Kidney (tissue), 13 donors: ENCODE measurements at regions not wholly inside any gene's neighbourhood (a gene's known extent, or its start where the extent isn't known, plus 50 kb on each side); places are given as distances from the start of the nearest gene placed in this dataset.

Experiments used
- DNase-seq, 5 donors: peaks; one replicate each; pipeline ENCODE4 v3.0.0-alpha.2; 2013 to 2020
- FAIRE-seq: peaks from 2 replicates; lab custom pipeline; 2012; peaks lifted over from hg19 to GRCh38; lab: Jason Lieb, UNC
- H3K27ac ChIP-seq, 2 donors: one replicate each; pipeline ENCODE4 v1.7.0; 2013; ENCODE audit warnings: low read depth in 2 of 2, low read length in 2 of 2, inconsistent platforms in 1 of 2
- H3K27me3 ChIP-seq: one replicate; pipeline ENCODE4 v1.7.1; 2013; ENCODE audit warnings: low read length, inconsistent platforms; ENCODE audit not compliant: control insufficient read depth, insufficient read depth
- H3K36me3 ChIP-seq, 3 donors: one replicate each; pipeline versions ENCODE4 v1.7.0 to v1.7.1; 2013; ENCODE audit warnings: low read length in 3 of 3, control low read depth in 1 of 3, inconsistent platforms in 1 of 3; ENCODE audit not compliant: insufficient read depth in 3 of 3, control insufficient read depth in 2 of 3
- H3K4me1 ChIP-seq, 3 donors: one replicate each; pipeline versions ENCODE4 v1.7.0 to v1.7.1; 2013; ENCODE audit warnings: low read length in 3 of 3, inconsistent platforms in 1 of 3, low read depth in 1 of 3; ENCODE audit not compliant: control insufficient read depth in 2 of 3, insufficient read depth in 2 of 3
- H3K4me3 ChIP-seq, 3 donors: one replicate each; pipeline versions ENCODE4 v1.7.0 to v1.8.1; 2013; ENCODE audit warnings: low read length in 3 of 3, control low read depth in 1 of 3, inconsistent platforms in 1 of 3
- H3K9ac ChIP-seq, 3 donors: one replicate each; pipeline versions ENCODE4 v1.7.0 to v1.7.1; 2013; ENCODE audit warnings: low read length in 3 of 3, control low read depth in 1 of 3, inconsistent platforms in 1 of 3
- H3K9me3 ChIP-seq, 3 donors: one replicate each; pipeline versions ENCODE4 v1.7.0 to v1.7.1; 2013; ENCODE audit warnings: low read length in 3 of 3, control low read depth in 1 of 3, inconsistent platforms in 1 of 3; ENCODE audit not compliant: control insufficient read depth in 2 of 3, insufficient read depth in 1 of 3
- CTCF ChIP-seq: IDR thresholded peaks from 3 replicates; pipeline ENCODE4 v1.5.1; 2012; ENCODE audit warnings: mild to moderate bottlenecking, moderate library complexity, borderline replicate concordance; ENCODE audit not compliant: insufficient read depth; ENCODE audit errors: extremely low read depth
- intact Hi-C: fragments of 100-400 bp; cut with DNase I; formaldehyde crosslinking; loops from one replicate; pipeline ENCODE4 v1.11.1; 2022
- donor health status: control.
- donor health status: control.
- donor health status: control.
- donor health status: control.
- donor health status: control.
- donor health status: DM: yes; HTN: yes; CAD: no.
- donor health status: Normal renal cell carcinoma (clear cell type).

GRCh38 chr2:239763433-239764097, 261.6 kb downstream of the NDUFA10 start:
- no peaks in the 10 kb centered on the region for H3K9me3 ChIP-seq
- no peaks in the 10 kb centered on the region for H3K36me3 ChIP-seq
- intact Hi-C loops = no loop called here
- no peak for TF ChIP-seq CTCF
- H3K4me3 ChIP-seq = no peak overlapping the region
- DNase-seq = peak in 2 of 5 donors; percentile 30 to 49
- H3K9ac ChIP-seq = no peak overlapping the region
- no peaks in the 10 kb centered on the region for H3K4me1 ChIP-seq
- no peak for FAIRE-seq
- no peak overlapping the region for H3K27ac ChIP-seq
- H3K27me3 ChIP-seq = no peaks in the 10 kb centered on the region

GRCh38 chr2:239762655-239763269, 262.4 kb downstream of the NDUFA10 start:
- Histone ChIP-seq H3K9me3 (no peaks in the 10 kb centered on the region), H3K27ac (no peak overlapping the region), H3K4me3 (no peak overlapping the region), H3K9ac (no peak overlapping the region), H3K27me3 (no peaks in the 10 kb centered on the region), H3K36me3 (no peaks in the 10 kb centered on the region), H3K4me1 (no peaks in the 10 kb centered on the region)
- peak in 1 of 5 donors; percentile 23 for DNase-seq
- intact Hi-C loops = no loop called here
- FAIRE-seq = no peak
- no peak for TF ChIP-seq CTCF

GRCh38 chr2:239762106-239762505, 263.0 kb downstream of the NDUFA10 start:
- intact Hi-C loops = no loop called here
- FAIRE-seq (no peak), DNase-seq (peak in 1 of 5 donors; percentile 18)
- H3K36me3 ChIP-seq = no peaks in the 10 kb centered on the region
- no peak overlapping the region for H3K4me3 ChIP-seq
- no peak overlapping the region for H3K27ac ChIP-seq
- no peaks in the 10 kb centered on the region for H3K4me1 ChIP-seq
- no peak for TF ChIP-seq CTCF
- H3K9me3 ChIP-seq = no peaks in the 10 kb centered on the region
- no peak overlapping the region for H3K9ac ChIP-seq
- H3K27me3 ChIP-seq = no peaks in the 10 kb centered on the region
